ENCODE measurements at regions not wholly inside any gene's neighbourhood (a gene's known extent, or its start where the extent isn't known, plus 50 kb on each side); places are given as distances from the start of the nearest gene placed in this dataset.

DNA sequence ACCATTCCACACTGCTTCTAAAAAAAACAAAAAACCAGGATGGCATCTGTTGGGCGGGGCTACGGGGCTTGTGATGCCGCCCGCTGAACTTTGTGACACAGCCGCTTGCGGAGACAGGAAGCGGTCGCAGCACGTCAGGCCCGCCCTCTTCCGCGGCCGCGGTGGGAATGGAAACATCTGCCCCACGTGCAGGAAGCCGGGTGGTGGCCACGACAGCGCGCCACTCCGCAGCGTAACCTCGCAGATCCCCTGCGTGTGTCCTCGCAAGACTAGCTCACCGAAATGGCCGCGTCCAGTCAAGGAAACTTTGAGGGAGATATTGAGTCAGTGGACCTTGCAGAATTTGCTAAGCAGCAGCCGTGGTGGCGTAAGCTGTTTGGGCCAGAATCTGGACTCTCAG is 168.5 kb downstream of the SUCLG1 start:
- Histone ChIP-seq H3K9me3 (ENCODE audit: low read depth) (no peaks in the 10 kb centered on the region), H3K27me3 (replicated peaks; ENCODE audit: insufficient read depth) (no peaks in the 10 kb centered on the region), H3K9ac (no peak overlapping the region), H3K4me1 (ENCODE audit: insufficient read depth) (no peaks in the 10 kb centered on the region), H3K4me3 (no peak overlapping the region), H3K79me2 (ENCODE audit: insufficient read depth) (no peaks in the 10 kb centered on the region), H3F3A (ENCODE audit: insufficient read depth) (no peaks in the 10 kb centered on the region), H3K9me2 (ENCODE audit: insufficient read depth) (no peaks in the 10 kb centered on the region), H3K36me3 (ENCODE audit: low read depth) (no peaks in the 10 kb centered on the region), H3K27ac (no peak overlapping the region), H2AFZ (no peak overlapping the region), H4K20me1 (ENCODE audit: insufficient read depth) (no peaks in the 10 kb centered on the region), H3K4me2 (ENCODE audit: unreplicated experiment) (no peak overlapping the region)
- WGBS, 2 experiments (ENCODE audit: low coverage in 1 of 2, low lambda C conversion rate in 2 of 2, missing lambda C conversion rate in 2 of 2): 83 to 85% methylated on average over 28 to 29 of the region's 29 CpGs
- in situ Hi-C loops (cut with MboI): no loop called here
- TF ChIP-seq EZH2 (IDR thresholded peaks at IDR 0.05; ENCODE audit: insufficient read depth, poor library complexity, severe bottlenecking): no peak
- TF ChIP-seq EZH2phosphoT487 (IDR thresholded peaks at IDR 0.05; ENCODE audit: insufficient read depth, low read depth): no peak
- DNase-seq: no peak

DNA sequence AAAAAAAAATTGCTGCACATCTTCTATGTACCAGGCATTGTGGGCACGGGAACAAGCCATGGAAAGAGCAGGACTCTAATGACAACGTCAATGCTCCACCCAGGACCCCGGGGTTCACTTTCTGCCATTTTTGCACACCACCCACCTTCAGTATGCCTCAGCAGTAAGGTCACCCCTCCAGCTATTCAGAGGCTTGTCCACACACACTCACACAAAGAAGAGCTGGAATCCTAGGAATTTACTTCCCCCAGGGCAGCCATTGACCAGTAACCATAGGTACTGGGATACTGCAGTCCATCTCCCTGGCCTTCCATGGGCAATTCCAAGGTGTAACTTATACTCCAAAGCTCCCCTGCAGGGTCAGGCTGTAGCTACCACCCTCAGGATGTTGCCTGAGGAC is 170.8 kb downstream of the SUCLG1 start:
- no peaks in the 10 kb centered on the region for H4K20me1 ChIP-seq (ENCODE audit: insufficient read depth)
- no peak overlapping the region for H3K9ac ChIP-seq
- H3K9me3 ChIP-seq (ENCODE audit: low read depth): no peaks in the 10 kb centered on the region
- no peaks in the 10 kb centered on the region for H3K79me2 ChIP-seq (ENCODE audit: insufficient read depth)
- no peaks in the 10 kb centered on the region for H3F3A ChIP-seq (ENCODE audit: insufficient read depth)
- TF ChIP-seq EZH2phosphoT487 (IDR thresholded peaks at IDR 0.05; ENCODE audit: insufficient read depth, low read depth) (no peak), EZH2 (IDR thresholded peaks at IDR 0.05; ENCODE audit: insufficient read depth, poor library complexity, severe bottlenecking) (no peak)
- in situ Hi-C loops (cut with MboI): no loop called here
- H2AFZ ChIP-seq: no peak overlapping the region
- H3K4me2 ChIP-seq (ENCODE audit: unreplicated experiment): no peak overlapping the region
- no peaks in the 10 kb centered on the region for H3K36me3 ChIP-seq (ENCODE audit: low read depth)
- 17 to 18% methylated on average over 3 of the region's 3 CpGs for WGBS, 2 experiments (ENCODE audit: low coverage in 1 of 2, low lambda C conversion rate in 2 of 2, missing lambda C conversion rate in 2 of 2)
- H3K27me3 ChIP-seq (replicated peaks; ENCODE audit: insufficient read depth): no peaks in the 10 kb centered on the region
- H3K27ac ChIP-seq: no peak overlapping the region
- H3K4me3 ChIP-seq: no peak overlapping the region
- no peaks in the 10 kb centered on the region for H3K9me2 ChIP-seq (ENCODE audit: insufficient read depth)
- no peaks in the 10 kb centered on the region for H3K4me1 ChIP-seq (ENCODE audit: insufficient read depth)
- no peak for DNase-seq

- H3K27ac ChIP-seq: no peak overlapping the region
- H3F3A ChIP-seq (ENCODE audit: insufficient read depth): no peaks in the 10 kb centered on the region
- H3K79me2 ChIP-seq (ENCODE audit: insufficient read depth): no peaks in the 10 kb centered on the region
- H2AFZ ChIP-seq: no peak overlapping the region
- H3K36me3 ChIP-seq (ENCODE audit: low read depth): no peaks in the 10 kb centered on the region
- no peaks in the 10 kb centered on the region for H3K27me3 ChIP-seq (replicated peaks; ENCODE audit: insufficient read depth)
- in situ Hi-C loops (cut with MboI): no loop called here
- H3K4me2 ChIP-seq (ENCODE audit: unreplicated experiment): no peak overlapping the region
- no peak overlapping the region for H3K4me3 ChIP-seq
- H3K4me1 ChIP-seq (ENCODE audit: insufficient read depth): no peaks in the 10 kb centered on the region
- H4K20me1 ChIP-seq (ENCODE audit: insufficient read depth): no peaks in the 10 kb centered on the region
- DNase-seq: no peak
- H3K9ac ChIP-seq: no peak overlapping the region
- no peaks in the 10 kb centered on the region for H3K9me2 ChIP-seq (ENCODE audit: insufficient read depth)
- H3K9me3 ChIP-seq (ENCODE audit: low read depth): no peaks in the 10 kb centered on the region
- TF ChIP-seq EZH2phosphoT487 (IDR thresholded peaks at IDR 0.05; ENCODE audit: insufficient read depth, low read depth): no peak
- TF ChIP-seq EZH2 (IDR thresholded peaks at IDR 0.05; ENCODE audit: insufficient read depth, poor library complexity, severe bottlenecking): no peak
- 11 to 14% methylated on average over 4 of the region's 4 CpGs for whole genome bisulfite sequencing, 2 experiments (ENCODE audit: low coverage in 1 of 2, low lambda C conversion rate in 2 of 2, missing lambda C conversion rate in 2 of 2)
Measured at GRCh38 chr2:84286878-84287277, 172.2 kb downstream of the SUCLG1 start.

DNA sequence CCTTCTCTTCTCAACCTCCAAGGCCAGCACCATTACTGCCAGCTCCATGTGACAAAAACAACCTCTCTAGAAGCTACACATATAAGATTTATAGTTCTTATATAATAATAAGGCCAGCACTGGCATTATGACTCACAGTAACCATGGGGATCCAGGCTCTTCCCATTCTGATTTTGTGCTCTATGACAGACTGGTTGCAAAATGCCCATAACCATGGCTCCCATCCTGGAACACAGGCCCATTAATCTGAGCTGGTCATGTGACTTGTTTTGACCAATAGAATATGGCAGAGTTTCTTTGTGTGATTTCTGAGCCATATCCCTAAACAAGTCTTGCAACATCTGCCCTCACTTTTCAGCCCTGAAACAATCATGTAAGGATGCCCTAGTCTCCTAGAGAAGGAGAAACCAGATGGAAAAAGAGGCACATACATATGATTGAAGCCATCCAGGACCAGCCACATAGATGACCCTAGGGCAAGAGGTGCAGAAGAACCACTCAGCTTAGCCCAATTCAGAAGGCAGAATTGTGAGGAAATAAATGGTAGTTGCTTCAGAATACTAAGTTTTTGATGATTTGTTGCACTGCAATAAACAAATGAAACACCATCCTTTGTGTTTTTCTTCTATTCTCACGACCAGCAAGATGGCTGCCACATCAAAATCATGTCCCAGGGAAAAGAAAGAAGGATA is 173.9 kb downstream of the SUCLG1 start:
- in situ Hi-C loops (cut with MboI): no loop called here
- no peak for DNase-seq
- H3K27ac ChIP-seq: no peak overlapping the region

More for the DNA sequence above, 173.9 kb downstream of the SUCLG1 start:
- no peak overlapping the region for H3K4me2 ChIP-seq (ENCODE audit: unreplicated experiment)
- no peaks in the 10 kb centered on the region for H4K20me1 ChIP-seq (ENCODE audit: insufficient read depth)
- no peak overlapping the region for H3K9ac ChIP-seq
- TF ChIP-seq EZH2phosphoT487 (IDR thresholded peaks at IDR 0.05; ENCODE audit: insufficient read depth, low read depth) (no peak), EZH2 (IDR thresholded peaks at IDR 0.05; ENCODE audit: insufficient read depth, poor library complexity, severe bottlenecking) (no peak)
- H3K79me2 ChIP-seq (ENCODE audit: insufficient read depth): no peaks in the 10 kb centered on the region
- no peaks in the 10 kb centered on the region for H3K9me3 ChIP-seq (ENCODE audit: low read depth)
- H3K36me3 ChIP-seq (ENCODE audit: low read depth): no peaks in the 10 kb centered on the region
- no peak overlapping the region for H2AFZ ChIP-seq
- 0% methylated on average over 1 of the region's 1 CpG for WGBS, 2 experiments (ENCODE audit: low coverage in 1 of 2, low lambda C conversion rate in 2 of 2, missing lambda C conversion rate in 2 of 2)
- no peaks in the 10 kb centered on the region for H3K9me2 ChIP-seq (ENCODE audit: insufficient read depth)
- no peaks in the 10 kb centered on the region for H3F3A ChIP-seq (ENCODE audit: insufficient read depth)
- H3K27me3 ChIP-seq (replicated peaks; ENCODE audit: insufficient read depth): no peaks in the 10 kb centered on the region
- H3K4me1 ChIP-seq (ENCODE audit: insufficient read depth): no peaks in the 10 kb centered on the region
- H3K4me3 ChIP-seq: no peak overlapping the region

All from GM23248 (cell line).